ENCODE measurements at regions not wholly inside any gene's neighbourhood (a gene's known extent, or its start where the extent isn't known, plus 50 kb on each side); places are given as distances from the start of the nearest gene placed in this dataset.

DNA sequence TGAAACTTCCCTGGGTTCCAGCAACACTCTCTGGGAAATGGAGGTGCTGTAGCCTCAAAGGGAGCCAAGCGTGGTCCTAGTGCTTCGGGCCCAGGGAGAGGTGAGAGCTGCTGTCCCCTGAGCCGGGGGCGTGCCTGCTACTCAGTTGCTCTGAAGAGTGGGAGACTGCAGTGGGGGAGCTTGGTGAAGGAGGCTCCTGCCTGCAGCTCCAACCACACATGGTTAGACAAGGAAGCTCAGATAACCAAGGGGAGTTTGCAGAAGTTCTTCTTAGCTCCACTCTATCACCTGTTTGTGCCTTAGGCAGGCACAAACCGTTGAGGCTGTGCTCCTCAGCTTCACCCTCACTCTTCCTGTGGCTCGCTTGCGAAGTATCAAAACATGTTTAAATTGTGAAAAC, 53.6 kb upstream of the TRPM1 start:
- TF ChIP-seq, protein P1, sequence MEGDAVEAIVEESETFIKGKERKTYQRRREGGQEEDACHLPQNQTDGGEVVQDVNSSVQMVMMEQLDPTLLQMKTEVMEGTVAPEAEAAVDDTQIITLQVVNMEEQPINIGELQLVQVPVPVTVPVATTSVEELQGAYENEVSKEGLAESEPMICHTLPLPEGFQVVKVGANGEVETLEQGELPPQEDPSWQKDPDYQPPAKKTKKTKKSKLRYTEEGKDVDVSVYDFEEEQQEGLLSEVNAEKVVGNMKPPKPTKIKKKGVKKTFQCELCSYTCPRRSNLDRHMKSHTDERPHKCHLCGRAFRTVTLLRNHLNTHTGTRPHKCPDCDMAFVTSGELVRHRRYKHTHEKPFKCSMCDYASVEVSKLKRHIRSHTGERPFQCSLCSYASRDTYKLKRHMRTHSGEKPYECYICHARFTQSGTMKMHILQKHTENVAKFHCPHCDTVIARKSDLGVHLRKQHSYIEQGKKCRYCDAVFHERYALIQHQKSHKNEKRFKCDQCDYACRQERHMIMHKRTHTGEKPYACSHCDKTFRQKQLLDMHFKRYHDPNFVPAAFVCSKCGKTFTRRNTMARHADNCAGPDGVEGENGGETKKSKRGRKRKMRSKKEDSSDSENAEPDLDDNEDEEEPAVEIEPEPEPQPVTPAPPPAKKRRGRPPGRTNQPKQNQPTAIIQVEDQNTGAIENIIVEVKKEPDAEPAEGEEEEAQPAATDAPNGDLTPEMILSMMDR (IDR thresholded peaks at IDR 0.05): no peak
- no peak for TF ChIP-seq POLR2A (IDR thresholded peaks at IDR 0.05)

Data from right lobe of liver (tissue), 4 donors.